HL-60/S4 treated with retinoic acid at 250 ng/mL for 4 days and 3 days (cell line): ENCODE measurements at regions not wholly inside any gene's neighbourhood (a gene's known extent, or its start where the extent isn't known, plus 50 kb on each side); places are given as distances from the start of the nearest gene placed in this dataset.
"Not testable (repeated sequence)": the region's sequence is repeated elsewhere in the genome, so short reads cannot be mapped to it uniquely, and the experiment has no call there.

Experiments
- in situ Hi-C: fragments of 300-500 bp; cut with MboI; formaldehyde crosslinking; loops from 2 replicates; pipeline ENCODE4 v1.7.0; 2022; ENCODE audit warnings: low sequenced_read_pairs

DNA sequence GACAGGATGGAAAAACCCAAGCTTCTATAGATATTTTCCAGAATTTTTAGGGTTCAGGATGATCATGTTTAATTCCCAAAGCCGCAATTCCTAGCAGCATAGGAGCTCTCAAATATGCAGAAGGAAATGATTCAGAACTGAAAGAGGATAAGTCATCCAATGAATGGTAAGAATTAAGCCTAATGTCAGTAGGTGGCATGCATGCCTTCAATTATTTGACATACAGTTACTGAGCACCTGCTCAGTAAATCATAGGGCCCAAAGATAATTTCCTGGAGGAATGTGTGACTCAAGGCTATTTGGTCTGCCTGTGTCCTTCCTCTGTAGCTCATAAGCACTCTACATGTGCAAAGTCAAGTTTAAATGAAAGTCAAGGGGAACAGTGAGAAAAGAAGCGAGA is 116.8 kb upstream of the SLC38A4 start:
- in situ Hi-C loops, result no loop called here

DNA sequence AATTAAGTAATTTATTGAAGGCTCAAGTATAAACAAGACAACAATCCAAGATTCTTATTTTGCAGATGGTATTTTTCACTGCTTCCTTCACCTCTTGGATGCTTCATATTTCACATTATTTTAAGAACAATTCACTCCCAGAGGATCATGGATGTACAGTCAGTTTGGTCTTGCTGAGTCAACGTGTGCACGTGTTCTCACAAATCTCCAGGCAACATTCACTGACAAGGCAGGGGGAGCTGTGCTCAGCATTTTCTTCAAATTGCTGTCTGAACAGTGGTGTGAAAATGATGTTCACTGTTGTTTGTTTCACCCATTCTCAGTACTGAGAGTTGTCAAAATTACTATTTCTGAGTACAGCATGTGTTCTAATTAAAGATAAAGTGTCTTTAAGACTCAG is 118.3 kb upstream of the SLC38A4 start:
- in situ Hi-C loops, result no loop called here

DNA sequence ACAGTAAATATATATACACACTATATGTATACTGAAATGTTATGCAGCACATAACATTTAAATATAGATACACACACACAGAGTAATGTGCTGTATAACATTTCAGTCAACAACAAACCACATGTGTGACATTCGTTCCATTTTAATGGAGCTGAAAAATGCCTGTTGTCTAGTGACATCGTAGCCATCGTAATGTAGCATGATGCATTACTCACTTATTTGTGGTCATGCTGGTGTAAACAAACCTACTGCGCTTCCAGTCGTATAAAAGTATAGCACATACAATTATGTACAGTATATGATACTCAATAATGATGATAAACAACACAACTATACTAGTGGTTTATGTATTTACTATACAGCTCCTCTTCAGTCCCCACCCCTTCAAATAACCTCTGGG is 119.0 kb upstream of the SLC38A4 start:
- in situ Hi-C loops, result no loop called here

DNA sequence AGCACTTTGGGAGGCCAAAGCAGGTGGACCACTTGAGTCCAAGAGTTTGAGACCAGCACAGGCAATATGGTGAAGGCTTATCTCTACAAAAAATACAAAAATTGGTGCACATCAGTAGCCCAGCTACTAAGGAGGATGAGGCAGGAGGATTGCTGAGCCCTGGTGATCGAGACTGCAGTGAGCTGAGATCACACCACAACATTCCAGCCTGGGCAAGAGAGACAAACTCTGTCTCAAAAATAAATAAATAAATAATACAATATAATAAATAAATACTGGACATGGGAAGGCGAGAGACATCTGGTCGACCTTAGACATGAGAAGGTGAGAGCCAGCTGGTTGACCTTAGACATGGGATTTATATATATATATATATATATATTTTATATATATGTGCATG is 119.8 kb upstream of the SLC38A4 start:
- in situ Hi-C loops, result no loop called here

DNA sequence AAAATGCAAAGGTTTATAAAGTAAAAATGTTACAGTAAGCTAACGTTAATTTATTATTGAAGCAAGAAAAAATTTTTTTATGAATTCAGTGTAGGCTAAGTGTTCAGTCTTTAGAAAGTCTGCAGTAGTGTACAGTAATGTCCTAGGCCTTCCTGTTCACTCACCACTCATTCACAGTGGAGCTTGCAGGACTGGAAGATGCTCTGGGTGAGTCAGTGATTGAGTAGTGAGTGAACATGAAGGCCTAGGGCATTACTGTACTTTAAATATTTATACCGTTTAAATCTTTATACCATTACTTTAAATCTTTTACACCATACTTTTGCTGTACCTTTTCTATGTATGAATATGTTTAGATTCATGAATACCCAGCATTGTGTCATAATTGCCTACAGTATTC is 120.3 kb upstream of the SLC38A4 start:
- in situ Hi-C loops, result no loop called here

DNA sequence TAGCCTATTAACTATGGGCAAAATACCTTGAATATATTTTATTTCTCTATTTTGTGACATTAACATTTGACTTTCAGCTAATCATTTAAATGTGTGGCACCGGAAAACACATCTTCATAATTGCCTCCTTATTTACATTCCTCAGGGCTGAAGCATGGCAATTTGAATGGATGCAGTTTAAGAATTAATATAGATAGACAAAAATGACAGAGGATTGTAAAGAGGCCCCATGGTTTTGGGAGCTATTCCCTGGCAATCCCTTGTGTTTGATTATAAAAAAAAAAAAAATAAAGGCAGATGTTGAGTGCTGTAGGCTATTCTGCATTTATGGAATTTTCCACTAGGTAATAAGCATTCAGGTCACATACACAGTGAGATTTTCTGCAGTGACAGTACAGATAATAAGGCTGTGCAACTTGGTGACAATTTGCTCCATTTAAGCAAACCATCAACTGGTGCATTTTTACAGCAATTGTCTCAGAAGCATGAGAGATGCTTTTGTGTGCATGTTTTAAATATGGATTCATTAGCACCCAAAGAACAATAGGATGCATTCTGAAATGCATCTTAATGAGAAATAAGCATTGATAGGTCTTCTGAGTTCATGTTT is 123.2 kb upstream of the SLC38A4 start:
- in situ Hi-C loops, result no loop called here

DNA sequence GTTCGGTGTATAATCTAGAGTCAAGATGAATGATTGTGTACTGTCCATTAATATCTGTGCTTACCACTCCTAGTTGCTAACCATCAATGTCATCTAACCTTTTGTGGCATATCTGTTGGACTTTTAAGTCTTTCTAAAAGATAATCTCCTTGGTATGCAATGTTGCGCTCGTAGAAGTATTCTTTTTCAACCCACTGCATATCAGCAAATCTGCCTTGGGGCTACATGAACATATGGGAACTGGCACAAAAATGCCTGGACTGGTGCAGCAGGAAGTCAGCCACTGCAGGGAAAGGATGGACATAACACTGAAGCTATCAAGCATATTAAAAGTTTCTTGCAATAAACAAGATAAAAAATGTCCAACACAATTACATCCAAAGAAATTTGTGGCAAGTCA is 124.3 kb upstream of the SLC38A4 start:
- in situ Hi-C loops, result no loop called here

DNA sequence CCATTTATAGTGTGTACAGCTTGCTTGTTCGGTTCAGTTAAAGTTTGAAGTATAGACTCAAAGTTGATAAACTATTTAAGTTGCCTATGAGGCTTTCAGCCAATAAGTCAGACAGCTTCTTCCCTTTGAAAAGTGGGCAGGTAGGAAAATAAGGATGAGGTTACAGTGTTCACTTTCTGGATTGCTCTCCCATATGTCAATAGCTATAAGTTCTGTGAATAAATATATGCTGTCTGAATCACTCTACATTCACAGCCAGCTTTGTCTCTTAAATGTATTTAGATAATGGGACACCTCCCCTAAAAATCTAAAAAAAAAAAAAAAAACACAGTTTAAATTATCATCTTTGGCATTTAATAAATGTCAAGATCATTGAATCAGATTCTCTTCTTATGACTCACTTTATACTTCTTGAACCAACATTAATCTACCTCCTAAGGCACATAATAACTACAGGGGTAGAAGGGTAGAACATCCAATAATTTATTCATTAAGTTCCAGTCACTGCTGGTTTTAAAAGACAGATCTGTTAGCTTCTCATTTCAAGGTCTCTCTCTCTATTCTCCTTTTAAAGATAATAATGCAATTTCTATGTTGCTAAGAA is 126.4 kb upstream of the PCED1B start:
- in situ Hi-C loops, result no loop called here

DNA sequence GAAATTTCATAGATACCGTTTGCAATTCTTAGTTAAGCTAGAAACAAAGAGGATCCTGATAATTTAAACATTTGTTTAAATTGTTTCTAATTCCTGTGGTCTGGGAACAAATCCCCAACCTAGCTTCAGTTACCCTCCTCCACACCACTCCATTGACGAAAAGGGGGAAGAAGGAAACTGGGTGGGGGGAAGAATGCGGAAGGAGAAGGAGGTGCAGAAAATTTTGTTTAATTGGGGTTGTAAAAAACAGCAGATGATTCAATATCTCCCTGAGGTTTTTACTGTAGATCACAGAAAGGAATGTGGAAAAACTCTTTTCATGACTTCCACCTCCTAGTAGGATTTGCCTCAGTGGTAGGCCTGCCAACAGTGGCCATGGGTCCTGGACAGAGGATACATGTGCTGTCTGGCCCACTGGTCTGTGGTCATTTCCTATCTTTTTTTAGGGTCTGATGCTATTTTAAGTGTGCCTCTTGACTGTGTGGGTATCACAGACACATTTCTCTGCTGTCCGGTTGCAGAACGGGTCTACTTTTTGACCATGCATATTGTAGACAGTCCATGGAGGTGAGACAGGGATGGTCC is 122.9 kb upstream of the PCED1B start:
- in situ Hi-C loops, result no loop called here

DNA sequence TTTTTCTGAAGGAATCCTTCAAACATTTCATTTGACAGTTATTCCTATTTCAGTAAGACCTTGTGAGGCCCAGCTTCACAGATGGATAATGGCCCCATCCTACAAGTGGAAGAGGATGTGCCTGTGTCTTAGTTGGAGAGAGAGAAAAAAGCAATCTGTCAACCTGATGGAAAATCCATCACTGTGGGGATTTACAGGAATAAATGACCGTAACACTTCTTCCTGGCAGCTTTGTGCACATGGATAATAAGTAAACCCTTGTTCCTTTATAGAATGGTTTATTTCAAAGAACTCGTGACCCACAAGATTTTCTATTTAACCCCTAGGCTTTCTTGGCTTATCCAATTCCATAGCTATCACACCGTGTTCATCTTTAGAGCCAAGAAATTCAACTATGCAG is 121.4 kb upstream of the PCED1B start:
- in situ Hi-C loops, result no loop called here

DNA sequence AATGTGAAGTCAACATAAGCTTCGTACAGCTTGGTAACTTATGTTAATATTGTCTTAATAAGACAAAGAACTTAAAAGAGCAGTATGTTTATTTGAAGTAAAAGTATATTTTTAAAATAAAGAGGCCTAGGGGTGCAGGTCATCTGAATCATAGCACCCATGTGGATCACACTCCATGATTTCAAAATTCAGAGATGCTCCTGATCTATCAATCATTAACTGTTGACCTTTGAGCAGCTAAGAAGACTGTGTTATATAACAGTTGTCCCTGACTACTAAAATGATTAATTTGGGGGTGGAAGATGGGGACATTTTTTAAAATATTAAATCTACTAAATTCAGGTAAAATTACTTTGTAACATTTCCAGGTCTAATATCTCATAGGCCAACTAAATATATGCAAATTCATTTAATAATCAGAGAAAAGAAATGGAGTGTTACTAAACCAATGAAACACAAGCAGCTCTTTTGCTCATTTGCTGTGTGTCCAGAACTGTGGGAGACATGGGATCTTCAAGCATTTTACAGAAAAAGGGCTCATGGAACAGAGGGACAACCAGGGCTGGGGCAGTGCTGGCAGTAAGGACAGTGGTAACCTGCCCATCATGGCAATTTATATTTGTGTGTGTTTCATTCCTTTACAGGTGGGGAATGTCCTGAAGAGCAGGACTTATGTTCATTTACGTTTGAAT is 120.7 kb upstream of the PCED1B start:
- in situ Hi-C loops, result no loop called here

DNA sequence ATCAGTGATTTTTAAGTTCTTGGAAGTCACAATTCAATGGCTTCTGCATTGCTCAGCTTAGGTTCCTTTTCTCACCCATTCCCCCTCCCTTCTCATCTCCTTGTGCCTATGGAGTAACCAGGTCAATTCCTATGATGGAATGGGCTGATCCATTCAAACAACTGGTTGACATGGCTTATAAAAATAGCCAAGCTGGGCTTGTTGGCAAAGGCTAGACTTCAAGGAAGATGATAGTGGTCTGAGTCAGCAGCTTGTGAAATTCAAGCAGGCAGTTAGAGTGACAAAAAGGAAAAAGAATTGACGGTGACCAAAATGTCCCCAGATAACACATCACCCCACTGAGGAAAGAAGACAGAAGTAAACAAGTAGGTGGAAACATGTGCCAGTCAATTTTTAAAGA is 119.9 kb upstream of the PCED1B start:
- in situ Hi-C loops, result no loop called here

DNA sequence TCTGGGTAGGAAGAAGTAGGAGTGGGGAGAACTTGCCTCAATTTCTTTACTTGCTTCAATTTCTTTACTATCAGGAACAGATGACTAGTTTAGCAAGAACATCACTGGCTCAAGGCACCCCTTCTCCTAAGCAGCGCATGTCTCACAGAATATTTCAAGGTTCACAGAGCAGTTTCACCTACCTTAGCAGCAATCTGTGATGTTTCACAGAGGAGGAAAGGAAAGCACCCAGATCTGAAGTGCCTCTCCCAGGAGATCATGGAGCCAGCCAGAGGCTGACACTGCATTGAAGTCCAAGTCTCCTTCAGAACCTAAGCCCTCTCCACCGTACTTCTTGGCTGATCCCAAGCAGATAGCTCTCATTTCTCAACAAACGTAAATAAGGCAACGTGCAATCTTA is 118.7 kb upstream of the PCED1B start:
- in situ Hi-C loops, result no loop called here

DNA sequence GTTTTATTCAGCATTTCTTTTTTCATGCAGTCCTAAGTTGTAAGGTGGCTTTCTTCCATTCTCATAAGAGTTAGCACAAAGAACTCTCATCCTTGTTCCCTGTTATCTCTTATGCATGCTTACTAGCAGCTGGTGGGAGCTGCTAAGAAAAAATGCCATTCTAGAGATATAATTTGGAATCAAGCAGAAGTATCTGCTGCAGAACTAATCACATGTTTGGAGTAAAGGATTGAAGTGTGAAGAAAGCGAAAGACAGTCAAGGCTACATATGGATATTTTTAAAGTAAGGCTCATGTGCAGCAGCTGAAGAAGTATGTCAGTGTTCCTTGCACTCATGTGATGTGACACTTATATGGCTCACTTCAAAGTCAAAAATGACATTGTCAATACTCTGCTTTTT is 116.2 kb upstream of the PCED1B start:
- in situ Hi-C loops, result no loop called here

DNA sequence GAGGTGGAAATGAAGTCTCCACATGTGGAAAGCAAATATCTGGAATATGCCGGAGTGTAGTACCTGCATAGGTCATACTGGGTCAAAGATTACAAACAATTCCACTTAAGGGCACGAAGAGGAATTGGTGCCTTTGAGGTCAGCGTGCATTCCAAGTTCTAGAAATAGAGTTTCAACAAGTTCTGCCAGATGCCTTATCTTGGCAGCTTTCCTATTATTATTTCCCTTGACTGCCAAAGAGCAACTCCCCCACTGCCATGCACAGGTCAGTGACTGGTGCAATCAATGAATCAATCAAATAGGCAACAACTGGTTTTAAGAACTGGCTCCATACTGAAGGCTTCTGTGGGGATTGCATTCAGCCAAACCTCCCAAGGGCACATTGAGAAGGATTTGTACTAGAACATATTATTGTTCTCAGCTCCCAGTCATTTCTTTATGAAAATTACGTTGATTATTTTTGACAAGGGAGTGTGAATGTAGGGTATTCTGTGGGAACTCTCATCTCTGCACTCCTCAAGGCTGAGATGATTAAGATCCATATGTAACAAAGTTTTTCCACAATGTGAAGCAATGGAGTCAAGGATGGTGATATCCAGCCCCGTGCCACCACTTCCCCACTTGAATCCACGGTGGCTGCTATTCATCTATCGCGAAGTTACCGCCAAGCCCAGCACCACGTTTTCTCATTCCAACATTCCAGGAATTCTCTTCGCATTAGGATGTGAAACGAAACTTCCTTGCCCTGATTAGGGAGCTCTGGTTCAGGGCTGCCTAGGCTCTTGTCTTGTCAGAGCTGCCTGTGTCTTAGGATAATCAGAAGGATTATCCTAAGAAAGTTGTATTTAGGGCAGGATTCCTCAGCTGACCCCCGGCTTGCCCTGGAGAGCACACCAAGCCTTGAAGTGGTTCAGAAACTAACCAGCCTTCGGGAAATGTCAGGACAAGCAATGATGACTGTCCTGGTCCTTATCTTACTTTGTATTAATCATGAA is 115.1 kb upstream of the PCED1B start:
- in situ Hi-C loops, result no loop called here

DNA sequence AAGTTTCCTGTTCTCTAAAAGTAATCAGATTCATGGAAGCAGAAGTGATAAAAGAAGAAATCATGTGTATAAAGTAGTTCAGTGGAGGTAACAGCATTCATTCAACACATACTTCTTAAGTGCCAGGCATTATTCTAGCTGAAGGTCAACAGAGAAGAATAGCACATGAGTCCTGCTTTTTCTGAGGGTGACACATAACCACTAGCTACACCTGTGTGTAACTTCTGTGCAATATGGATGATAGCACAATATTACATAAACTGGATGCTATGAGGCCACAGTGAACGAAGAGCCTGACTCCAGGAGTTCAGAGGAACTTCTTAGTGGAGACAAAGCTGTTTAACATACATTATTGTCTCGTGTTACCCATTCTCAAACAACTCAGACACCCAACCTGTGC is 114.3 kb upstream of the PCED1B start:
- in situ Hi-C loops, result no loop called here

DNA sequence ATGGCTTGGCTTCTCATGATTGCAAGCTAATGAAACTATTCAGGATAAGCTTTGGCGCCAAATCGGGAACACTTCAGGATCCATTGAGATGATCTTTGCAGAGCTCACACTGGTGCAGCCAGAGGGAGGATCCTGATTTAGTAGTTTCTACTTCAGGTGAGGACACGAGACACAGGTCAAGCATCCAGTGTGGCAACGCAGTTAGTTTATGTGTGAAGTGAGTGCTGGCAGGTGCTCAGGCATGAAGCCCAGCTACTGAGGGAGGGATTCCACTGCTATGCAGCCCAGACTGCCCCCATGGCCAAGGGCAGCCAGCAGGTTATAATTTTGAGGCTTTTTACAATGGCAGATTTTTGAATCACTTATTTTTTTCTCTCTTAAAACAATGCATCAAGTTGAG is 113.5 kb upstream of the PCED1B start:
- in situ Hi-C loops, result no loop called here

DNA sequence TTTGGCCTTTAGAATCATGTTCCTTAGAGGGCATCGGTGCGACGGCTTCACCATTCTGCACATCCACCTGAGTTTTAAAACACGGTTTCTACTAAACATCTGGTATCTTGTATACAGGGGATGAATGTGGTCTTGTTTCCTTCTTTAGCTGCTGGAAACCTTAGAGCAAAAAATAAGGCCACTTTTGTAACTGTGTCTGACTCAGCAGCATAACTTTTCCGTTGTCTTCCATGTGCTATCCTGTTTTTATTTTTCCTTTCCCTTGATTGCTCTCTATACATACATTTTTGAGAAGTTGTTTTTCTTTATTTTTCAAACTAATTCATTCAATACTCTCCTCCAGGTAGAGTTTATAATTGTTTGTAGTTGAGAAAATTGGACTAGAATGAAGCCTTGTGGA is 108.8 kb upstream of the PCED1B start:
- in situ Hi-C loops, result no loop called here

DNA sequence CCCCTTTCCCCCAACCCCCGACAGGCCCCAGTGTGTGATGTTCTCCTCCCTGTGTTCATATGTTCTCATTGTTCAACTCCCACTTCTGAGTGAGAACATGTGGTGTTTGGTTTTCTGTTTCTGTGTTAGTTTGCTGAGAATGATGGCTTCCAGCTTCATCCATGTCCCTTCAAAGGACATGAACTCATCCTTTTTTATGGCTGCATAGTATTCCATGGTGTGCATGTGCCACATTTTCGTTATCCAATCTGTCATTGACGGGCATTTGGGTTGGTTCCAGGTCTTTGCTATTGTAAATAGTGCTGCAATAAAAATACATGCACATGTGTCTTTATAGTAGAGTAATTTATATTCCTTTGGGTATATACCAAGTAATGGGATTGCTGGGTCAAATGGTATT is 105.5 kb upstream of the PCED1B start:
- in situ Hi-C loops, result not testable (repeated sequence)

DNA sequence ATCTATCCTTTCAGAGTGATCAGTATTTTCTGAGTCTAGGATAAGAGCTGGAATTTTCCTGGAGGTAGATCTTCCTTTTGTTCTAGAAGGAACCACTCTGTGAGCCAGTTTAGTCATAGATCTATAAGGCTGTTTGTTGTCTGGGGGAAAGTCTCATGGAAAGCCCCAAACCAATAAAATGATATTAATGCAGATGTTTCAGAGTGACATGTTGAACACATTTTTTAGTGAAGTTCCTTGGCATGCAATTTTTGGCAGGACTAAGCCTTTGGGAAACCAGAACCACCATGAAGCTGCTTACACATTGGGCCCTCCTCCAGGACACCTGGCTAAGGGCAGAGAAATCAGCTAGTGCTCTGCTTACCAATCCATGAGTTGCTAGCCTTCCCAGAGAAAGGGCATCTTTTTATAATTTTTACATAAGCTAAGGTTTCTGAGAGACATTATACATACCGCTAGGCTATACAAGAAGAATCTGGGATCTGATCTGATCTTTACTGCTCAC is 101.5 kb upstream of the PCED1B start:
- in situ Hi-C loops, result no loop called here

DNA sequence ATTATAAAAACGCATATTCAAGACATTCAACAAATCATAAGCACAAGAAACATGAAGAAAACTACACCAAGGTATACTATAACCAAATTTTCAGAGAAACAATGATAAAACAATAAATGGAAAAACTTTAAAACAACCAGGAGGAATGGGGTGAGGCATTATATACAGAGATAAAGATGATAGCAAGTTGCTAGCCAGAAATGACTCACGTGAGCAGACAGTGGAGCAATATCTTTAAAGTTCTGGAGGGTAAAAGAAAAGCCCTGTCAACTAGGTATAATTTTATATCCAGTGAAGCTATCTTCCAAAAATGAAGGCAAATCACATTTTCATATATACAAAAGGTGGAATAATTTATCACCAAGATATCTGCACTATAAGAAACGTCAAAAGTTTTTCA is 97.8 kb upstream of the PCED1B start:
- in situ Hi-C loops, result no loop called here
